ENCODE measurements at regions not wholly inside any gene's neighbourhood (a gene's known extent, or its start where the extent isn't known, plus 50 kb on each side); places are given as distances from the start of the nearest gene placed in this dataset.

GRCh38 chr9:68627104-68627503, 77.9 kb upstream of the PIP5K1B start:
- DNase-seq (ENCODE audit: low spot score) = no peak
- ChIA-PET POLR2A (ENCODE audit: low non-redundant PET) (no interaction called here), CTCF (no interaction called here)
- Histone ChIP-seq H3K27me3 (replicated peaks; ENCODE audit: insufficient read depth, low read depth, low read length, poor library complexity) (peaks cover 23% of the 10 kb centered on the region), H3K36me3 (ENCODE audit: insufficient read depth, low read length, poor library complexity, severe bottlenecking) (no peaks in the 10 kb centered on the region), H3K4me1 (ENCODE audit: insufficient read depth, low read length, poor library complexity, severe bottlenecking) (no peaks in the 10 kb centered on the region), H3K4me3 (ENCODE audit: low read depth, low read length, poor library complexity, severe bottlenecking) (no peak overlapping the region), H3K27ac (ENCODE audit: low read depth, low read length, poor library complexity, severe bottlenecking) (no peak overlapping the region), H3K9me3 (ENCODE audit: low read depth, low read length, poor library complexity, severe bottlenecking) (no peaks in the 10 kb centered on the region)
- intact Hi-C loops (cut with micrococcal nuclease; ENCODE audit: unreplicated experiment) = no loop called here
- TF ChIP-seq EZH2 (IDR thresholded peaks at IDR 0.05; ENCODE audit: borderline replicate concordance, low read depth, low read length, poor library complexity, severe bottlenecking) = no peak
- TF ChIP-seq CTCF (conservative IDR thresholded peaks at IDR 0.05; ENCODE audit: low read depth, low read length) = no peak
- BruUV-seq (replicated peaks) = no TSS peak

GRCh38 chr9:68627594-68627993, 77.4 kb upstream of the PIP5K1B start:
- intact Hi-C loops (cut with micrococcal nuclease; ENCODE audit: unreplicated experiment) = no loop called here
- Histone ChIP-seq H3K27me3 (replicated peaks; ENCODE audit: insufficient read depth, low read depth, low read length, poor library complexity) (peaks cover 23% of the 10 kb centered on the region), H3K9me3 (ENCODE audit: low read depth, low read length, poor library complexity, severe bottlenecking) (no peaks in the 10 kb centered on the region), H3K4me1 (ENCODE audit: insufficient read depth, low read length, poor library complexity, severe bottlenecking) (no peaks in the 10 kb centered on the region), H3K4me3 (ENCODE audit: low read depth, low read length, poor library complexity, severe bottlenecking) (no peak overlapping the region), H3K36me3 (ENCODE audit: insufficient read depth, low read length, poor library complexity, severe bottlenecking) (no peaks in the 10 kb centered on the region), H3K27ac (ENCODE audit: low read depth, low read length, poor library complexity, severe bottlenecking) (no peak overlapping the region)
- CTCF ChIA-PET = no interaction called here
- TF ChIP-seq CTCF (conservative IDR thresholded peaks at IDR 0.05; ENCODE audit: low read depth, low read length) = no peak
- no peak for TF ChIP-seq EZH2 (IDR thresholded peaks at IDR 0.05; ENCODE audit: borderline replicate concordance, low read depth, low read length, poor library complexity, severe bottlenecking)
- BruUV-seq (replicated peaks) = no TSS peak
- no peak for DNase-seq (ENCODE audit: low spot score)
- POLR2A ChIA-PET (ENCODE audit: low non-redundant PET) = no interaction called here

- Histone ChIP-seq H3K27me3 (replicated peaks; ENCODE audit: insufficient read depth, low read depth, low read length, poor library complexity) (peaks cover 23% of the 10 kb centered on the region), H3K4me3 (ENCODE audit: low read depth, low read length, poor library complexity, severe bottlenecking) (no peak overlapping the region), H3K27ac (ENCODE audit: low read depth, low read length, poor library complexity, severe bottlenecking) (no peak overlapping the region), H3K4me1 (ENCODE audit: insufficient read depth, low read length, poor library complexity, severe bottlenecking) (no peaks in the 10 kb centered on the region), H3K9me3 (ENCODE audit: low read depth, low read length, poor library complexity, severe bottlenecking) (no peaks in the 10 kb centered on the region), H3K36me3 (ENCODE audit: insufficient read depth, low read length, poor library complexity, severe bottlenecking) (no peaks in the 10 kb centered on the region)
- intact Hi-C loops (cut with micrococcal nuclease; ENCODE audit: unreplicated experiment) = no loop called here
- BruUV-seq (replicated peaks) = no TSS peak
- TF ChIP-seq CTCF (conservative IDR thresholded peaks at IDR 0.05; ENCODE audit: low read depth, low read length) (no peak), EZH2 (IDR thresholded peaks at IDR 0.05; ENCODE audit: borderline replicate concordance, low read depth, low read length, poor library complexity, severe bottlenecking) (no peak)
- POLR2A ChIA-PET (ENCODE audit: low non-redundant PET) = no interaction called here
- CTCF ChIA-PET = no interaction called here
- no peak for DNase-seq (ENCODE audit: low spot score)
Observed at GRCh38 chr9:68629042-68629441, 76.0 kb upstream of the PIP5K1B start.

Measured in A673 (cell line).